ENCODE measurements at regions not wholly inside any gene's neighbourhood (a gene's known extent, or its start where the extent isn't known, plus 50 kb on each side); places are given as distances from the start of the nearest gene placed in this dataset.

GRCh38 chr4:11496351-11496829 is 67.7 kb upstream of the HS3ST1 start:
- TF ChIP-seq ZNF30 (CRISPR knock-in tag; IDR thresholded peaks at IDR 0.05) (no peak), NCOA5 (CRISPR knock-in tag; IDR thresholded peaks at IDR 0.05) (no peak), RBAK (CRISPR knock-in tag; IDR thresholded peaks at IDR 0.05) (no peak), RAD21 (CRISPR knock-in tag; IDR thresholded peaks at IDR 0.05) (no peak), TEAD3 (CRISPR knock-in tag; optimal IDR thresholded peaks at IDR 0.05; ENCODE audit: borderline replicate concordance) (no peak), KLF16 (CRISPR knock-in tag; IDR thresholded peaks at IDR 0.05) (no peak), ZNF276 (CRISPR knock-in tag; IDR thresholded peaks at IDR 0.05; ENCODE audit: low read depth) (no peak), MLX (CRISPR knock-in tag; IDR thresholded peaks at IDR 0.05) (no peak), CTCF (CRISPR knock-in tag; IDR thresholded peaks at IDR 0.05) (no peak), ZMAT5 (CRISPR knock-in tag; IDR thresholded peaks at IDR 0.05; ENCODE audit: borderline replicate concordance, low read depth) (no peak)

All from HepG2 (cell line).